ENCODE measurements at regions not wholly inside any gene's neighbourhood (a gene's known extent, or its start where the extent isn't known, plus 50 kb on each side); places are given as distances from the start of the nearest gene placed in this dataset.
"Not testable (repeated sequence)": the region's sequence is repeated elsewhere in the genome, so short reads cannot be mapped to it uniquely, and the experiment has no call there.

- not testable (repeated sequence) for TF ChIP-seq CTCF (IDR thresholded peaks at IDR 0.05; ENCODE audit: insufficient read depth, low read length); POLR2AphosphoS5 (IDR thresholded peaks at IDR 0.05; ENCODE audit: low read depth); GABPA (IDR thresholded peaks at IDR 0.05; ENCODE audit: low read depth); REST (IDR thresholded peaks at IDR 0.05; ENCODE audit: insufficient replicate concordance, low read depth)
Measured at GRCh38 chr1:214769666-214770065, 166.7 kb downstream of the CENPF start.

Measured in HL-60 (cell line).